Peyer's patch (tissue), 4 donors: ENCODE measurements at regions not wholly inside any gene's neighbourhood (a gene's known extent, or its start where the extent isn't known, plus 50 kb on each side); places are given as distances from the start of the nearest gene placed in this dataset.

Source experiments
- DNase-seq, 3 donors: peaks; one replicate each; pipeline ENCODE4 v3.0.0-alpha.2; 2017 to 2019
- H3K27ac ChIP-seq, 4 donors: fragments of 200-600 bp; sonication (generic); one replicate each; pipeline ENCODE4 v1.5.1; 2016 to 2019
- H3K27me3 ChIP-seq, 2 donors: fragments of 200-600 bp; sonication (generic); one replicate each; pipeline ENCODE4 v1.5.1; 2019
- H3K36me3 ChIP-seq, 3 donors: fragments of 200-600 bp; sonication (generic); one replicate each; pipeline ENCODE4 v1.5.1; 2016 to 2019
- H3K4me1 ChIP-seq, 4 donors: fragments of 200-600 bp; sonication (generic); one replicate each; pipeline ENCODE4 v1.5.1; 2016 to 2019
- H3K4me3 ChIP-seq, 4 donors: fragments of 200-600 bp; sonication (generic); 1 replicate in 3 of 4; 2 replicates in 1 of 4; pipeline ENCODE4 v1.5.1; 2016 to 2019; ENCODE audit warnings: mild to moderate bottlenecking in 1 of 4
- H3K9me3 ChIP-seq, 4 donors: fragments of 200-600 bp; sonication (generic); one replicate each; pipeline ENCODE4 v1.5.1; 2016 to 2019; ENCODE audit warnings: mild to moderate bottlenecking in 1 of 4
- POLR2A ChIP-seq, 2 donors: fragments of 450-650 bp; IDR thresholded peaks; one replicate each; pipeline ENCODE4 v1.5.1; 2017; ENCODE audit warnings: antibody characterized with exemption in 2 of 2, mild to moderate bottlenecking in 2 of 2, moderate library complexity in 2 of 2
- TF ChIP-seq, protein P1 (sequence below), 6 experiments: fragments of 450-650 bp in 4 of 6; fragments of 200-600 bp in 2 of 6; sonication (generic) in 1 of 6; IDR thresholded peaks; one replicate each; pipeline ENCODE4 v1.5.1; 2017 to 2019; ENCODE audit warnings: antibody characterized with exemption in 6 of 6, mild to moderate bottlenecking in 3 of 6, moderate library complexity in 1 of 6

DNA sequence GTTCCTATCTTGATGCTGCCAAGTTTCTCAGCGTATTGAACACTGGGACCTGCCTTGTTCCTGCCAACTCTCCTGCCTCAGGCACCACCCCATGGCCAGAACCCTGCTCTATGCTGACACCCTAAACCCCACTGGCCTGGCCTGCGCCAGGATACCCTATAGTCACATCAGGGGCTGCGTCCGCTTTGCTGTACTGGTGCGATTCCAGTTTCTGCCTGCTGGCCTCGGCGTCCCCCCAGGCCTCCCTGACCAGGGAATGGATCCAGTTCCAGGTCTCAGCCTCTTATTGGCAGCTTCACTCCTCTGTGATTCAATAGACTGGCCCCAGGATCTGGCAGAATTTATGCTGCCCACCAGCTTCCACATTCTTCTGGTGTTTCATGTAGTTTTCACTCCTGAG is 55.0 kb downstream of the GPR6 start:
- no peaks in the 10 kb centered on the region for H3K36me3 ChIP-seq
- no peak overlapping the region for H3K4me3 ChIP-seq
- H3K27ac ChIP-seq, result no peak overlapping the region
- TF ChIP-seq, protein P1, sequence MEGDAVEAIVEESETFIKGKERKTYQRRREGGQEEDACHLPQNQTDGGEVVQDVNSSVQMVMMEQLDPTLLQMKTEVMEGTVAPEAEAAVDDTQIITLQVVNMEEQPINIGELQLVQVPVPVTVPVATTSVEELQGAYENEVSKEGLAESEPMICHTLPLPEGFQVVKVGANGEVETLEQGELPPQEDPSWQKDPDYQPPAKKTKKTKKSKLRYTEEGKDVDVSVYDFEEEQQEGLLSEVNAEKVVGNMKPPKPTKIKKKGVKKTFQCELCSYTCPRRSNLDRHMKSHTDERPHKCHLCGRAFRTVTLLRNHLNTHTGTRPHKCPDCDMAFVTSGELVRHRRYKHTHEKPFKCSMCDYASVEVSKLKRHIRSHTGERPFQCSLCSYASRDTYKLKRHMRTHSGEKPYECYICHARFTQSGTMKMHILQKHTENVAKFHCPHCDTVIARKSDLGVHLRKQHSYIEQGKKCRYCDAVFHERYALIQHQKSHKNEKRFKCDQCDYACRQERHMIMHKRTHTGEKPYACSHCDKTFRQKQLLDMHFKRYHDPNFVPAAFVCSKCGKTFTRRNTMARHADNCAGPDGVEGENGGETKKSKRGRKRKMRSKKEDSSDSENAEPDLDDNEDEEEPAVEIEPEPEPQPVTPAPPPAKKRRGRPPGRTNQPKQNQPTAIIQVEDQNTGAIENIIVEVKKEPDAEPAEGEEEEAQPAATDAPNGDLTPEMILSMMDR (IDR thresholded peaks at IDR 0.05), result no peak
- TF ChIP-seq POLR2A (IDR thresholded peaks at IDR 0.05), result no peak
- no peaks in the 10 kb centered on the region for H3K27me3 ChIP-seq
- no peaks in the 10 kb centered on the region for H3K4me1 ChIP-seq
- DNase-seq, result no peak
- H3K9me3 ChIP-seq, result no peaks in the 10 kb centered on the region

DNA sequence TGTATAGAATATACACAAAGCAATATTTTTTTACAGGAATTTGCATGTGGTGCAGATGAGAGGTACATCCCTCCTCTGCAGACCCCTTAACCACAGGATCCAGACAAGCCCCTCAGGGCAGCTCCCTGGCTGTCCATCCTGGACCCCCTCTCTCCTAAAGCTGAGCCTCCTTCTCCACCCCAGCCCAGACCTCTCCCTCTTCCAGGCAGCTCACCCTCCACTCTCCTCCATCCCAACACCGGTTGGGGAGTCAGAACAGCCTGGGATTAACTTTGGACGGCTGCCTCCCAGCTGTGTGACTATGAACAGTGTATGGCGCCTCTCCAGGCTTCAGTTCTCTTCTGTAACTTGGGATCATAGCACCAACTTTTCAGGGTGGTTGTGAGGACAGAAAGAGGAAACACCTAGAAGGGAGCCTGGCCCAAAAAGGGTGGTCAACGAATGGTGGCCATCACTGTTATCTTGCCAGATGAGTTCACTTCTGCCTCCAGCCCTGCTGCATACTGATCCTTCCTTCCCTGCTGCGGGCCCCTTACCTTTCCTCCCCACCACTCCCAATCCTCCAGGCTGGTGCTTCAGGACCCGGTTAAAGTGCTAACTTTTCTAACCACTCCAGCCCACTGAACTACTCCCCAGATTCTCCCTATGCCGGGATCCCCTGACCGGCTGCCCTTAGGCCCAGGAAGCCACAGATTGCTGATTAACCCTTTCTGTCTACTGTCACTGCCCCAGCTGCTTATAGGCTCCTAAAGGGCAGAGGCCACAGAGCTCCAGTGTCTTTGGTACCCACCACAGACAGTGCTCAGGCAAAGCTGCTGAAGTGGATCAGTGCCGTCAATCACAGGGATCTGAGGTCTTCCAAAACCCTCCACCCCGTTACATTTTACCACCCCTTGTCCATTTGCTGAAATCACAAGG is 55.9 kb downstream of the GPR6 start:
- Histone ChIP-seq H3K4me3 (no peak overlapping the region), H3K27me3 (no peaks in the 10 kb centered on the region), H3K27ac (no peak overlapping the region), H3K9me3 (no peaks in the 10 kb centered on the region), H3K36me3 (no peaks in the 10 kb centered on the region), H3K4me1 (no peaks in the 10 kb centered on the region)
- no peak for TF ChIP-seq POLR2A (IDR thresholded peaks at IDR 0.05)
- TF ChIP-seq, protein P1 (IDR thresholded peaks at IDR 0.05), result no peak
- no peak for DNase-seq

DNA sequence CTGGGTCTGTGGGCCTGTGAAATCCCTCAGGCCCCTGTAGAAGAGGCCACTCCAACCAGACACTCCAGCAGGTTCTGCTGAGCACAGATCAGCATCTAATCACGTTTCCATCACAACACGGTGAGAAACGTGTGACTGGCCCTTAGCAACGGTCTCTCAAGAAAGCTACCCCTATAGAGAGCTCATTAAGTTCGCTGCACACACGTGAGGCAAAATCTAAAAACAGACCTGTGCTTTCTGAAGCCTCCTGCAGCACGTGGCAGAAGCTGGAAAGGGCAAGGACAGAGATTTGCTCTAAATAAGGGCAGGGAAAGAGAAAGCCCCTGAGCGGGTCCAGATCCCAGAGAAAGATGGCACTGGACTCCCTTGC is 56.5 kb downstream of the GPR6 start:
- no peak for DNase-seq

DNA sequence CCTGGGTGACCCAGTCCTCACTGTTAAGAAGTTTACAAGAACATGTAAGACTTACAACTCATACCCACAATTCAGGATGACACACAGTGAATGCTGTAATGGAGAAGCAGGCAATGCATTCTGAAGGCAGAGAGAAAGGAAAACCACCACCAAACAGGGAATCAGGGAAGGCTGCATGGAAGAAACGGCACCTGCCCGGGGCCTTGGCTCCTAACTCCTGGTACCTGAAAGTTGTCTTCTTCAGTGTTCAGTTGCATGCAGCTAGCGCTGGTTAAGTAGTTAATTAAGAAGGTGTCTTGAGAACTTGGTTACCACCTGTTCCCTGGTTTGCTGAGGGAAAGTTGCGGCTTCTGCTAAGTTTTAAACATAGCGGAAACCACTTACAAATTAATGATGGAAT is 57.2 kb downstream of the GPR6 start:
- no peaks in the 10 kb centered on the region for H3K27me3 ChIP-seq
- no peak overlapping the region for H3K27ac ChIP-seq
- no peaks in the 10 kb centered on the region for H3K4me1 ChIP-seq
- TF ChIP-seq, protein P1 (IDR thresholded peaks at IDR 0.05), result no peak
- TF ChIP-seq POLR2A (IDR thresholded peaks at IDR 0.05), result no peak
- no peaks in the 10 kb centered on the region for H3K9me3 ChIP-seq
- no peaks in the 10 kb centered on the region for H3K36me3 ChIP-seq
- no peak for DNase-seq
- H3K4me3 ChIP-seq, result no peak overlapping the region

More for the DNA sequence above, 56.5 kb downstream of the GPR6 start:
- no peak for TF ChIP-seq POLR2A (IDR thresholded peaks at IDR 0.05)
- TF ChIP-seq, protein P1 (IDR thresholded peaks at IDR 0.05), result no peak
- Histone ChIP-seq H3K27me3 (no peaks in the 10 kb centered on the region), H3K4me1 (no peaks in the 10 kb centered on the region), H3K9me3 (no peaks in the 10 kb centered on the region), H3K4me3 (no peak overlapping the region), H3K36me3 (no peaks in the 10 kb centered on the region), H3K27ac (no peak overlapping the region)

DNA sequence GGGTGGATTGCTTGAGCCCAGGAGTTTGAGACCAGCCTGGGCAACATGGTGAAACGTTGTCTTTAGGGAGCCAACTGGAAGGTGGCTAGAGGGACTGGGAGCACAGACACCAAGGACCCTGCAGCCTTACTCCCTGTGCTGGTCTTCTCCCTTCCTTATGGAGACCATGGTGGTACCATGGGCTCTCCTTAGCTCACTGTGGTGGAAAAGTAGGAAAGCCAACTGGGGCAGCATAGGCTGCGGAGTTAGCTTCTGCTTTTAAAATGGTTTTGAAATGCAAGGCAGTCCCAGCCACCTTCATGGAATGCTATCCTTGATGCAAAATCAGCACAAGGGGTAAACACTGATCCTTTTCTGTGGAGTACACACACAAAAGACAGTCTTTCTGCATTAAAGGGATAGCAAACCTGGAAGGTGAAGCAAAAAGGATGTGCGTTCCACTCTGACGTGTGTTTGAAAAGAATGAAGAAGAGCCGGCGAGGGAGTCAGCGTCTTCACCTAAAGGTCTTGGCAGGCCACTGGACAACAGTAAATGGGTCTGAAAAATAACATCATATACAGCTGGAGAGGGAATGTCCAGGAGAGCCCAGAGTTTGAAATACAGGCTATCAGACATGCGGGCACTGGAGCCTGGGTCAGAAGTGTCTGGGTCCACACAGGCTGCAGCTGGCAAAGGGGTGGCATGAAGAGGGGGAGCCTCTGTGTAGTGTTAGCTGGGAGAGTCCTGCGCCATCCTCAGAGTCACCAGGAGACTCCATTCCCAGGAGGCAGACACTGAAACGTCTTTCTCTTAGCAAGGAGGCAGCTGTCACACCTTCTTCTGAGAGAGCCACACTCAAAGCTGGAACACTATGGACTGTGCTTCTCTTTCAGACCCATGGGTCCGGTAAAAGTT is 58.5 kb downstream of the GPR6 start:
- DNase-seq, result no peak
- Histone ChIP-seq H3K4me1 (no peaks in the 10 kb centered on the region), H3K9me3 (no peaks in the 10 kb centered on the region), H3K36me3 (no peaks in the 10 kb centered on the region), H3K4me3 (no peak overlapping the region), H3K27ac (no peak overlapping the region), H3K27me3 (no peaks in the 10 kb centered on the region)
- no peak for TF ChIP-seq POLR2A (IDR thresholded peaks at IDR 0.05)
- TF ChIP-seq, protein P1 (IDR thresholded peaks at IDR 0.05), result no peak
